ENCODE measurements at regions not wholly inside any gene's neighbourhood (a gene's known extent, or its start where the extent isn't known, plus 50 kb on each side); places are given as distances from the start of the nearest gene placed in this dataset.
A peak's percentile ranks its signal among the peaks of the same experiment; 100 is the strongest.

DNA sequence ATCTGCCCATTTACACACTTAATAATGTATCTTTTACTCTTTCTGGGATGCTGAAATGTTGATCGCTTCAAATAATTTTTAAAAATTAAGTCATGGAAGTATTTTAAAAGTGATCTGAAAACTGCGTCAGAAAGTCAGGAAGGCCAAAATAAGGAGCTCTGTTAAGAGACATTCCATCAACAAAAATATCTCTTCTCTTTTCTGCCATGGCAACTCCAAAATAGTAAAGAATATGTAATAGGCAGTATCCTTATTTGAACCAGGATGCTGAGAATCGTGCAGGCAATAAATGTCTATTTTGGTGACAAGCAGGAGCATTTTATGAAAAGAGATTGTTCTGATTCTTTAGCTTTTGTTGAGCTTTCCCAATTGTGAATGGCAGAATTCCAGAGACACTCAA is 81.8 kb upstream of the PPP1R12A start:
- ChIA-PET POLR2A (no interaction called here), CTCF (no interaction called here)
- Histone ChIP-seq H3K79me2 (ENCODE audit: insufficient read depth) (no peaks in the 10 kb centered on the region), H3F3A (replicated peaks; ENCODE audit: insufficient read depth) (peaks cover 3% of the 10 kb centered on the region), H3K9me3 (peaks cover 11% of the 10 kb centered on the region; the same call in 1 of the 2 replicates), H3K4me2 (no peak overlapping the region), H2AFZ (ENCODE audit: low read depth) (peak overlapping the region; percentile 35; the same call in 1 of the 2 replicates), H3K27ac (ENCODE audit: low read depth in 2 of 2, low read length in 1 of 2) (peak overlapping the region in 1 of 2 experiments; percentile 32; a peak in 1 of 4 replicates), H3K4me3 (ENCODE audit: low read depth in 2 of 2, low read length in 1 of 2) (no peak overlapping the region), H3K27me3 (ENCODE audit: insufficient read depth) (no peaks in the 10 kb centered on the region), H3K9ac (no peak overlapping the region; the same call in 1 of the 2 replicates), H3K4me1 (ENCODE audit: control insufficient read depth in 1 of 2, insufficient read depth in 2 of 2, low read depth in 1 of 2, low read length in 1 of 2) (peaks cover 0 to 3% of the 10 kb centered on the region in 2 experiments; a peak in 2 of 4 replicates), H3K36me3 (replicated peaks in 1 of 2; ENCODE audit: control insufficient read depth in 1 of 2, insufficient read depth in 2 of 2, low read length in 1 of 2) (no peaks in the 10 kb centered on the region), H4K20me1 (ENCODE audit: insufficient read depth) (no peaks in the 10 kb centered on the region), H3K9me2 (no peaks in the 10 kb centered on the region)
- no peak for DNase-seq
- TF ChIP-seq FOXJ3 (CRISPR knock-in tag; IDR thresholded peaks at IDR 0.05) (no peak), NRF1 (IDR thresholded peaks at IDR 0.05; ENCODE audit: low read depth, low read length) (no peak), GABPA (IDR thresholded peaks at IDR 0.05; ENCODE audit: low read depth) (no peak), NFIC (IDR thresholded peaks at IDR 0.05; ENCODE audit: borderline replicate concordance) (no peak), EP300 (IDR thresholded peaks at IDR 0.05; ENCODE audit: borderline replicate concordance in 1 of 2, low read depth in 1 of 2, low read length in 1 of 2) (no peak), GATA2 (CRISPR knock-in tag; IDR thresholded peaks at IDR 0.05) (no peak), ELF1 (IDR thresholded peaks at IDR 0.05) (no peak), POLR2AphosphoS5 (IDR thresholded peaks at IDR 0.05; ENCODE audit: low read depth, low read length) (no peak), SMC3 (IDR thresholded peaks at IDR 0.05; ENCODE audit: low read depth, low read length) (no peak), CHD2 (IDR thresholded peaks at IDR 0.05; ENCODE audit: low read length, partially characterized antibody) (no peak), FOSL2 (IDR thresholded peaks at IDR 0.05; ENCODE audit: borderline replicate concordance, low read depth) (no peak), JUND (IDR thresholded peaks at IDR 0.05) (no peak)
- TF ChIP-seq, protein P1, sequence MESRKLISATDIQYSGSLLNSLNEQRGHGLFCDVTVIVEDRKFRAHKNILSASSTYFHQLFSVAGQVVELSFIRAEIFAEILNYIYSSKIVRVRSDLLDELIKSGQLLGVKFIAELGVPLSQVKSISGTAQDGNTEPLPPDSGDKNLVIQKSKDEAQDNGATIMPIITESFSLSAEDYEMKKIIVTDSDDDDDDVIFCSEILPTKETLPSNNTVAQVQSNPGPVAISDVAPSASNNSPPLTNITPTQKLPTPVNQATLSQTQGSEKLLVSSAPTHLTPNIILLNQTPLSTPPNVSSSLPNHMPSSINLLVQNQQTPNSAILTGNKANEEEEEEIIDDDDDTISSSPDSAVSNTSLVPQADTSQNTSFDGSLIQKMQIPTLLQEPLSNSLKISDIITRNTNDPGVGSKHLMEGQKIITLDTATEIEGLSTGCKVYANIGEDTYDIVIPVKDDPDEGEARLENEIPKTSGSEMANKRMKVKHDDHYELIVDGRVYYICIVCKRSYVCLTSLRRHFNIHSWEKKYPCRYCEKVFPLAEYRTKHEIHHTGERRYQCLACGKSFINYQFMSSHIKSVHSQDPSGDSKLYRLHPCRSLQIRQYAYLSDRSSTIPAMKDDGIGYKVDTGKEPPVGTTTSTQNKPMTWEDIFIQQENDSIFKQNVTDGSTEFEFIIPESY (IDR thresholded peaks at IDR 0.05; ENCODE audit: borderline replicate concordance, low read depth): no peak
- TF ChIP-seq, protein P2, sequence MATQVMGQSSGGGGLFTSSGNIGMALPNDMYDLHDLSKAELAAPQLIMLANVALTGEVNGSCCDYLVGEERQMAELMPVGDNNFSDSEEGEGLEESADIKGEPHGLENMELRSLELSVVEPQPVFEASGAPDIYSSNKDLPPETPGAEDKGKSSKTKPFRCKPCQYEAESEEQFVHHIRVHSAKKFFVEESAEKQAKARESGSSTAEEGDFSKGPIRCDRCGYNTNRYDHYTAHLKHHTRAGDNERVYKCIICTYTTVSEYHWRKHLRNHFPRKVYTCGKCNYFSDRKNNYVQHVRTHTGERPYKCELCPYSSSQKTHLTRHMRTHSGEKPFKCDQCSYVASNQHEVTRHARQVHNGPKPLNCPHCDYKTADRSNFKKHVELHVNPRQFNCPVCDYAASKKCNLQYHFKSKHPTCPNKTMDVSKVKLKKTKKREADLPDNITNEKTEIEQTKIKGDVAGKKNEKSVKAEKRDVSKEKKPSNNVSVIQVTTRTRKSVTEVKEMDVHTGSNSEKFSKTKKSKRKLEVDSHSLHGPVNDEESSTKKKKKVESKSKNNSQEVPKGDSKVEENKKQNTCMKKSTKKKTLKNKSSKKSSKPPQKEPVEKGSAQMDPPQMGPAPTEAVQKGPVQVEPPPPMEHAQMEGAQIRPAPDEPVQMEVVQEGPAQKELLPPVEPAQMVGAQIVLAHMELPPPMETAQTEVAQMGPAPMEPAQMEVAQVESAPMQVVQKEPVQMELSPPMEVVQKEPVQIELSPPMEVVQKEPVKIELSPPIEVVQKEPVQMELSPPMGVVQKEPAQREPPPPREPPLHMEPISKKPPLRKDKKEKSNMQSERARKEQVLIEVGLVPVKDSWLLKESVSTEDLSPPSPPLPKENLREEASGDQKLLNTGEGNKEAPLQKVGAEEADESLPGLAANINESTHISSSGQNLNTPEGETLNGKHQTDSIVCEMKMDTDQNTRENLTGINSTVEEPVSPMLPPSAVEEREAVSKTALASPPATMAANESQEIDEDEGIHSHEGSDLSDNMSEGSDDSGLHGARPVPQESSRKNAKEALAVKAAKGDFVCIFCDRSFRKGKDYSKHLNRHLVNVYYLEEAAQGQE (IDR thresholded peaks at IDR 0.05; ENCODE audit: low read depth, low read length): no peak
- TF ChIP-seq, protein P3, sequence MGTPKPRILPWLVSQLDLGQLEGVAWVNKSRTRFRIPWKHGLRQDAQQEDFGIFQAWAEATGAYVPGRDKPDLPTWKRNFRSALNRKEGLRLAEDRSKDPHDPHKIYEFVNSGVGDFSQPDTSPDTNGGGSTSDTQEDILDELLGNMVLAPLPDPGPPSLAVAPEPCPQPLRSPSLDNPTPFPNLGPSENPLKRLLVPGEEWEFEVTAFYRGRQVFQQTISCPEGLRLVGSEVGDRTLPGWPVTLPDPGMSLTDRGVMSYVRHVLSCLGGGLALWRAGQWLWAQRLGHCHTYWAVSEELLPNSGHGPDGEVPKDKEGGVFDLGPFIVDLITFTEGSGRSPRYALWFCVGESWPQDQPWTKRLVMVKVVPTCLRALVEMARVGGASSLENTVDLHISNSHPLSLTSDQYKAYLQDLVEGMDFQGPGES (IDR thresholded peaks at IDR 0.05; ENCODE audit: low read depth, low read length): no peak
- TF ChIP-seq, protein P4, sequence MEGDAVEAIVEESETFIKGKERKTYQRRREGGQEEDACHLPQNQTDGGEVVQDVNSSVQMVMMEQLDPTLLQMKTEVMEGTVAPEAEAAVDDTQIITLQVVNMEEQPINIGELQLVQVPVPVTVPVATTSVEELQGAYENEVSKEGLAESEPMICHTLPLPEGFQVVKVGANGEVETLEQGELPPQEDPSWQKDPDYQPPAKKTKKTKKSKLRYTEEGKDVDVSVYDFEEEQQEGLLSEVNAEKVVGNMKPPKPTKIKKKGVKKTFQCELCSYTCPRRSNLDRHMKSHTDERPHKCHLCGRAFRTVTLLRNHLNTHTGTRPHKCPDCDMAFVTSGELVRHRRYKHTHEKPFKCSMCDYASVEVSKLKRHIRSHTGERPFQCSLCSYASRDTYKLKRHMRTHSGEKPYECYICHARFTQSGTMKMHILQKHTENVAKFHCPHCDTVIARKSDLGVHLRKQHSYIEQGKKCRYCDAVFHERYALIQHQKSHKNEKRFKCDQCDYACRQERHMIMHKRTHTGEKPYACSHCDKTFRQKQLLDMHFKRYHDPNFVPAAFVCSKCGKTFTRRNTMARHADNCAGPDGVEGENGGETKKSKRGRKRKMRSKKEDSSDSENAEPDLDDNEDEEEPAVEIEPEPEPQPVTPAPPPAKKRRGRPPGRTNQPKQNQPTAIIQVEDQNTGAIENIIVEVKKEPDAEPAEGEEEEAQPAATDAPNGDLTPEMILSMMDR (IDR thresholded peaks at IDR 0.05): no peak
- 70% methylated on average over 3 of the region's 3 CpGs for whole genome bisulfite sequencing (ENCODE audit: low lambda C conversion rate)
